Upper lobe of right lung (tissue), 1 donor: ENCODE measurements at regions not wholly inside any gene's neighbourhood (a gene's known extent, or its start where the extent isn't known, plus 50 kb on each side); places are given as distances from the start of the nearest gene placed in this dataset.

ENCODE experiments used
- ATAC-seq: fragments of 200-7000 bp; cut with Tn5 transposase; one replicate; pipeline ENCODE4 v1.9.1; 2020; ENCODE audit warnings: mild to moderate bottlenecking, moderate library complexity
- DNase-seq: peaks from one replicate; pipeline ENCODE4 v3.0.0-alpha.2; 2020
- H3K27ac ChIP-seq: fragments of 200-600 bp; one replicate; pipeline ENCODE4 v1.8.0; 2022
- H3K27me3 ChIP-seq: fragments of 200-600 bp; one replicate; pipeline ENCODE4 v1.8.0; 2022; ENCODE audit warnings: mild to moderate bottlenecking
- H3K36me3 ChIP-seq: fragments of 200-600 bp; one replicate; pipeline ENCODE4 v1.8.0; 2022
- H3K4me1 ChIP-seq: fragments of 200-600 bp; one replicate; pipeline ENCODE4 v1.8.0; 2022
- H3K4me3 ChIP-seq: fragments of 200-600 bp; one replicate; pipeline ENCODE4 v1.8.0; 2022; ENCODE audit warnings: mild to moderate bottlenecking
- H3K9me3 ChIP-seq: fragments of 200-600 bp; one replicate; pipeline ENCODE4 v1.8.0; 2022
- intact Hi-C: fragments of 100-400 bp; cut with DNase I; formaldehyde crosslinking; loops from one replicate; pipeline ENCODE4 v1.11.0; 2022
- TF ChIP-seq, protein P1 (sequence below): fragments of 200-600 bp; IDR thresholded peaks from one replicate; pipeline ENCODE4 v1.8.0; 2022; ENCODE audit warnings: antibody characterized with exemption
- donor health status: DM: no; HTN: yes; CAD: no; lungs with severe emphysema.

DNA sequence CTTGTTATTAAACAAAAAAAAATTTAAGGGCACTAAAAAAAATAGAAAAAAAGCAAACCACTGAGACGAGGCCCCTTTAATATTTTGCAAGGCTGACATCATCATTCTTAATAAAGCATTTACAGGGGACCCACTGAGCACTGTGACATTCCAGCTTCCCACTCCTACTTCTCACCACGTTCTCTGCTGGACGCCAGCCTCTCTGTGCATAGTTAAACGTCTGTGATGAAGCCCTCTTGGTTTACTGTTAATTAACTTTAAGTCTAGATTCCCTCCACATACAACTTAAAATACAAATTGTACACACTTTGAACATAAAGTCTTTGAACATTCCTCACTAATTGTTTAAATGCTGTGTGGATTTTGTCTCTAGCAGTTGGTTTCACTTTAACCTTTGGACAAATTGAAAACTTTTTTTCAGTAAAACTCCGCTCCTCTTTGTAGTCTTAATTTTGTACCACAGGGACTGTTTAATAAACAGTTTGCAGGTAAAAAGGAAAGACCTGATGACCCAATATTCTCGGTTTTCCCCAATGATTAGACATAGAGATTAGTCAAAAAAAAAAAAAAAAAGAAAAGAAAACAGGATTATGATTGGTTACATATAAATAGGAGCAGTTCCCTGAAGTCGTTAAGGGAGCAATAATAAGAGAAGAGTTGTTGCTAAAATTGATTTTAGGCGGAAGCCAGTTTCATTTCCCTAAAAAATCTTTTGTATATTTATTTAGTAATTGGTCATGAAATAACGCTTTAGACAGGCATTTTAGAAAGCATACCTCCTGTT, 219.8 kb downstream of the MZT1 start:
- intact Hi-C loops, result no loop called here
- peak overlapping the region; percentile 11 for H3K4me3 ChIP-seq
- H3K36me3 ChIP-seq, result no peaks in the 10 kb centered on the region
- no peaks in the 10 kb centered on the region for H3K9me3 ChIP-seq
- no peaks in the 10 kb centered on the region for H3K4me1 ChIP-seq
- no peak for DNase-seq
- TF ChIP-seq, protein P1, sequence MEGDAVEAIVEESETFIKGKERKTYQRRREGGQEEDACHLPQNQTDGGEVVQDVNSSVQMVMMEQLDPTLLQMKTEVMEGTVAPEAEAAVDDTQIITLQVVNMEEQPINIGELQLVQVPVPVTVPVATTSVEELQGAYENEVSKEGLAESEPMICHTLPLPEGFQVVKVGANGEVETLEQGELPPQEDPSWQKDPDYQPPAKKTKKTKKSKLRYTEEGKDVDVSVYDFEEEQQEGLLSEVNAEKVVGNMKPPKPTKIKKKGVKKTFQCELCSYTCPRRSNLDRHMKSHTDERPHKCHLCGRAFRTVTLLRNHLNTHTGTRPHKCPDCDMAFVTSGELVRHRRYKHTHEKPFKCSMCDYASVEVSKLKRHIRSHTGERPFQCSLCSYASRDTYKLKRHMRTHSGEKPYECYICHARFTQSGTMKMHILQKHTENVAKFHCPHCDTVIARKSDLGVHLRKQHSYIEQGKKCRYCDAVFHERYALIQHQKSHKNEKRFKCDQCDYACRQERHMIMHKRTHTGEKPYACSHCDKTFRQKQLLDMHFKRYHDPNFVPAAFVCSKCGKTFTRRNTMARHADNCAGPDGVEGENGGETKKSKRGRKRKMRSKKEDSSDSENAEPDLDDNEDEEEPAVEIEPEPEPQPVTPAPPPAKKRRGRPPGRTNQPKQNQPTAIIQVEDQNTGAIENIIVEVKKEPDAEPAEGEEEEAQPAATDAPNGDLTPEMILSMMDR, result no peak
- no peaks in the 10 kb centered on the region for H3K27me3 ChIP-seq
- H3K27ac ChIP-seq, result no peak overlapping the region
- no peak for ATAC-seq

DNA sequence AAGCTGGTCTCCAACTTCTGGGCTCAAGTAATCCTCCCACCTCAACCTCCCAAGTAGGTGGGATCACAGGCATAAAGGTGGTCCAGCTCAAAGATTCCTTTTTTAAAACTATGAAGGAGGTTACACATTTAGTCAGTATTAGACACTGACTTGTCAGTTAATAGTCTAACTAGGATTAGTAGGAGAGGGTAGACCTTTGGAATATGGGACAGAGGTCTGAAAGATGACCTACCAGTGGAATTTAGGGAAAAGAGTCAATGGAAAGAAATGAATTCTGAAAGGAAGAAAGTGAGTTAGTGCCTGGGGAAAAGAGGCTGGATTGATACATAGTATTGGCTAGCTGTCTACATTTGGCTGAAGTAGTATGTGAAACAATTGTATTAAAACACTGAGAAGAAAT, 220.7 kb downstream of the MZT1 start:
- intact Hi-C loops, result no loop called here
- H3K27ac ChIP-seq, result no peak overlapping the region
- H3K9me3 ChIP-seq, result no peaks in the 10 kb centered on the region
- ATAC-seq (no peak), DNase-seq (no peak)
- H3K4me3 ChIP-seq, result no peak overlapping the region
- no peaks in the 10 kb centered on the region for H3K27me3 ChIP-seq
- TF ChIP-seq, protein P1, result no peak
- no peaks in the 10 kb centered on the region for H3K36me3 ChIP-seq
- H3K4me1 ChIP-seq, result no peaks in the 10 kb centered on the region

DNA sequence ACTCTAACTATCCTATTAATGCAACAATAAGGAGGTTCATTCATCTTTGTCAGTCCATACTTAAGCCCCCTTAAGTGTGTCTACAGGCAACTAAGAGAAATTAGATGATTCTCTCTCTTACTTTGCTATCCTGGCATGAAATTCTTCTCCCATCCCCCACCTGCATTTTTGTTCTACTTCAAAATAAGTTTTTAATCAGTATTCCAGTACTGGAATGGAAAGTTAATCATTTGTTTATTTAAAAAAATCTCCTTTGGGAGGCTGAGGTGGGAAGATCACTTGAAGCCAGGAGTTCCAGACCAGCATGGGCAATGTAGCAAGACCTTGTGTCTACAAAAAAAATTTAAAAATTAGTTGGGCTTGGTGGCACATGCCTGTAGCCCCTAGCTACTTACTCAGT, 222.1 kb downstream of the MZT1 start:
- DNase-seq, result no peak
- Histone ChIP-seq H3K27ac (no peak overlapping the region), H3K36me3 (no peaks in the 10 kb centered on the region), H3K27me3 (no peaks in the 10 kb centered on the region), H3K4me1 (no peaks in the 10 kb centered on the region), H3K4me3 (no peak overlapping the region), H3K9me3 (no peaks in the 10 kb centered on the region)
- intact Hi-C loops, result no loop called here
- TF ChIP-seq, protein P1, result no peak
- ATAC-seq, result no peak

DNA sequence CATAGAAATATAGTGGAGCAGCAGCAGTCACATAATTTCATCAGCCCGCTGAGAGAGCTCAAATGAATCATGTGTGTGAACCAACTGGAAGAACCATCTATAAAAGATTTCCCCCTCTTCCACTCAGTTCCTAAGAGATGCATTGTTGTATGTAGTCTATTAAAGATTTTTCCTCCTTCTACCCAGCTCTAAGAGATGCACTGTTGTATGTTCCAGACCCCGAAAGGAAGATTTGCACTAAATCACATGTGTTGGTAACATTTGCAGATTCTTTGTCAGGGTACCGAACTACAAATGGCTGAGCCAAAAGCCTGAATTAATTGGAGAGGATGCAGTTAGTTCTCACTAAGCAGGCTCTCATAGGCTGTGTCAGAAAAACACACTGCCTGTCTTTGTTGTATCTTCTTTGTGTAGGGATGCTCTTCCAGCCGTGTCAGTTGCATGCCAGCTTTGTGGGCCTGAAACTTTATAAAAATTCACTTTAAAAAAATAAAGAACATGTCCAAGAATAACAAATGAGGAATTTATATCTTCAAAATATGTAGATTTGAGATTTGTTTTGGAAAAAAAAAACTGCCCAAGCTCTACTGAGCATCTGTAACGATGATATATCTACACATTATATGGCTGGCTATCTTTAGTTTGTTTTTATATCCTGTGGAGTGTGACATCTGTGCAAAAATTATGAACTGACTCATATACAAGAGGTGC, 223.1 kb downstream of the MZT1 start:
- Histone ChIP-seq H3K27me3 (no peaks in the 10 kb centered on the region), H3K36me3 (no peaks in the 10 kb centered on the region), H3K4me3 (no peak overlapping the region), H3K9me3 (no peaks in the 10 kb centered on the region), H3K4me1 (no peaks in the 10 kb centered on the region), H3K27ac (no peak overlapping the region)
- TF ChIP-seq, protein P1, result no peak
- ATAC-seq (no peak), DNase-seq (no peak)
- intact Hi-C loops, result no loop called here

DNA sequence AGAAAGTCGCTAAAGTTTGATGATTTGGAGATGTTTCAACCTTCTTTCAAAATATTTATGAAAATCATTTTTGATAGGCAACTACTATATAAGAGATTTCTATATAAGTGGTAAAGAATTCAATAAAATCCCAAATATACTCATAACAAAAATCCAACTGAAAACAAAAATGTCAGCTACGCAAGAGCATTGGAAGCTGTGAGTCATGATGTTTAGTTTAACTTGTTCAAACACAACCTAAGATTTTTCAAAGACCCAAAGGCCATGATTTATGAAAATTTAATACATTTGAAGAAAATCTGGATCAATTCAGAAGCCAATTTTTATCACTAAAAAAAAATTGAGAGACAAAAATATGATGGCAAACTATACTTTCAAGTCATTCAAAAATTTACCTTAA, 226.6 kb downstream of the MZT1 start:
- Histone ChIP-seq H3K27me3 (no peaks in the 10 kb centered on the region), H3K4me1 (no peaks in the 10 kb centered on the region), H3K36me3 (no peaks in the 10 kb centered on the region), H3K4me3 (no peak overlapping the region), H3K9me3 (no peaks in the 10 kb centered on the region), H3K27ac (no peak overlapping the region)
- ATAC-seq, result no peak
- no peak for DNase-seq
- intact Hi-C loops, result no loop called here
- TF ChIP-seq, protein P1, result no peak
